Endothelial cell of umbilical vein (primary cell): ENCODE measurements at regions not wholly inside any gene's neighbourhood (a gene's known extent, or its start where the extent isn't known, plus 50 kb on each side); places are given as distances from the start of the nearest gene placed in this dataset.

Source experiments
- BruUV-seq: library from RNA; stranded (reverse); fragments of 400-500 nt; replicated peaks from 2 replicates; lab custom pipeline; 2021; lab: Mats Ljungman, UMichigan
- CTCF ChIA-PET: fragments of 300-600, 350-600 bp; sonication (Branson Sonifier 250); formaldehyde crosslinking; loops from one replicate; lab custom pipeline; 2021; ENCODE audit warnings: antibody characterized with exemption, inconsistent platforms; lab: Charles Lee
- POLR2A ChIA-PET: fragments of 300-600, 350-600 bp; sonication (Branson Sonifier 250); formaldehyde crosslinking; loops from one replicate; lab custom pipeline; 2021; ENCODE audit warnings: antibody characterized with exemption, inconsistent platforms; lab: Charles Lee
- DNase-seq: peaks from one replicate; pipeline ENCODE4 v3.0.0-alpha.2; 2011; ENCODE audit warnings: low read depth, low spot score
- FAIRE-seq: peaks from 2 replicates; lab custom pipeline; 2011; peaks lifted over from hg19 to GRCh38; lab: Jason Lieb, UNC
- H2AFZ ChIP-seq: 2 replicates; pipeline ENCODE4 v1.6.0; 2012; ENCODE audit warnings: low read depth, low read length, control low read depth, inconsistent platforms
- H3K27ac ChIP-seq: 2 replicates; pipeline ENCODE4 v1.5.1; 2011; ENCODE audit warnings: low read depth, mild to moderate bottlenecking, control low read depth, low read length, moderate library complexity; ENCODE audit not compliant: insufficient read depth
- H3K27me3 ChIP-seq, 2 experiments: 2 replicates each; pipeline versions ENCODE4 v1.6.0 to v1.6.1; 2011; ENCODE audit warnings: low read length in 2 of 2, mixed read lengths in 1 of 2; ENCODE audit not compliant: control insufficient read depth in 2 of 2, insufficient read depth in 2 of 2
- H3K36me3 ChIP-seq, 2 experiments: 2 replicates in 1 of 2; 3 replicates in 1 of 2; pipeline ENCODE4 v1.5.1; 2011; ENCODE audit warnings: low read length in 2 of 2, mild to moderate bottlenecking in 1 of 2, moderate library complexity in 1 of 2; ENCODE audit not compliant: control insufficient read depth in 2 of 2, insufficient read depth in 2 of 2; ENCODE audit errors: extremely low read depth in 1 of 2
- H3K4me1 ChIP-seq: 3 replicates; pipeline ENCODE4 v1.5.1; 2011; ENCODE audit warnings: mild to moderate bottlenecking, low read length; ENCODE audit not compliant: control insufficient read depth, insufficient read depth; ENCODE audit errors: extremely low read depth
- H3K4me2 ChIP-seq: 2 replicates; pipeline ENCODE4 v1.6.1; 2011; ENCODE audit warnings: low read length, control low read depth, mixed read lengths; ENCODE audit not compliant: insufficient read depth
- H3K4me3 ChIP-seq, 3 experiments: fragments of 200-600 bp in 1 of 3; sonication (generic), shearing (Covaris generic) in 1 of 3; replicated peaks in 1 of 3; 2 replicates each; pipeline ENCODE4 v1.5.1; 2011 to 2016; ENCODE audit warnings: control low read depth in 3 of 3, low read length in 3 of 3, mild to moderate bottlenecking in 2 of 3, inconsistent platforms in 1 of 3, low read depth in 1 of 3, moderate library complexity in 1 of 3; ENCODE audit not compliant: insufficient read depth in 1 of 3
- H3K79me2 ChIP-seq: 2 replicates; pipeline ENCODE4 v1.6.0; 2012; ENCODE audit warnings: low read length, inconsistent platforms; ENCODE audit not compliant: control insufficient read depth, insufficient read depth
- H3K9ac ChIP-seq: replicated peaks from 2 replicates; pipeline ENCODE3; 2011; ENCODE audit warnings: low read length, control low read depth; ENCODE audit not compliant: insufficient read depth; ENCODE audit errors: extremely low read depth
- H3K9me1 ChIP-seq: replicated peaks from 3 replicates; pipeline ENCODE4 v1.6.0; 2011; ENCODE audit warnings: mild to moderate bottlenecking, low read length; ENCODE audit not compliant: control insufficient read depth, insufficient read depth; ENCODE audit errors: extremely low read depth
- H3K9me3 ChIP-seq: replicated peaks from 2 replicates; pipeline ENCODE4 v1.5.1; 2012; ENCODE audit warnings: low read length, inconsistent platforms; ENCODE audit not compliant: control insufficient read depth, insufficient read depth
- H4K20me1 ChIP-seq: replicated peaks from 2 replicates; pipeline ENCODE3; 2011; ENCODE audit warnings: mild to moderate bottlenecking, low read length; ENCODE audit not compliant: control insufficient read depth, insufficient read depth; ENCODE audit errors: extremely low read depth
- CTCF ChIP-seq, 2 donors: IDR thresholded peaks; 1 replicate in 1 of 2; 2 replicates in 1 of 2; pipeline ENCODE4 v1.5.1; 2011; ENCODE audit warnings: low read length in 2 of 2, mild to moderate bottlenecking in 2 of 2, moderate library complexity in 2 of 2, control low read depth in 1 of 2, inconsistent platforms in 1 of 2, low read depth in 1 of 2; ENCODE audit not compliant: insufficient read depth in 1 of 2; ENCODE audit errors: extremely low read depth in 1 of 2
- EZH2 ChIP-seq: IDR thresholded peaks from 2 replicates; pipeline ENCODE4 v1.6.1; 2012; ENCODE audit warnings: borderline replicate concordance, low read depth, mild to moderate bottlenecking, moderate library complexity, low read length, inconsistent platforms; ENCODE audit not compliant: severe bottlenecking
- GATA2 ChIP-seq: IDR thresholded peaks from 2 replicates; pipeline ENCODE4 v1.7.0; 2011; ENCODE audit warnings: low read depth, mild to moderate bottlenecking, moderate library complexity, mixed read lengths, low read length; ENCODE audit not compliant: insufficient read length, insufficient read depth
- JUN ChIP-seq: IDR thresholded peaks from 2 replicates; pipeline ENCODE4 v1.6.1; 2011; ENCODE audit warnings: borderline replicate concordance, low read depth; ENCODE audit not compliant: insufficient read length, insufficient read depth
- MAX ChIP-seq: IDR thresholded peaks from 2 replicates; pipeline ENCODE4 v1.6.1; 2011; ENCODE audit not compliant: insufficient read depth, insufficient read length
- POLR2A ChIP-seq: IDR thresholded peaks from 2 replicates; pipeline ENCODE4 v1.6.1; 2012; ENCODE audit warnings: low read depth, mild to moderate bottlenecking, control low read depth, low read length
- POLR2AphosphoS5 ChIP-seq: IDR thresholded peaks from 2 replicates; pipeline ENCODE4 v1.6.1; 2012; ENCODE audit warnings: low read depth, mild to moderate bottlenecking, control low read depth, low read length, moderate library complexity; ENCODE audit not compliant: insufficient read depth
- dilution Hi-C: fragments of 300-500 bp; cut with MboI; formaldehyde crosslinking; loops from one replicate; pipeline ENCODE4 v1.15.0; 2019; ENCODE audit warnings: low sequenced_read_pairs; ENCODE audit not compliant: extremely low pct_ligation_motif_present
- intact Hi-C: fragments of 100-400 bp; cut with micrococcal nuclease; formaldehyde crosslinking; loops from one replicate; pipeline ENCODE4 v1.10.0; 2022

- POLR2A ChIA-PET: no interaction called here
- Histone ChIP-seq H3K9me3 (no peaks in the 10 kb centered on the region), H3K9ac (no peak overlapping the region), H3K4me1 (no peaks in the 10 kb centered on the region), H2AFZ (peak overlapping the region; percentile 57), H3K9me1 (no peaks in the 10 kb centered on the region), H3K79me2 (no peaks in the 10 kb centered on the region), H3K4me2 (no peak overlapping the region), H4K20me1 (no peaks in the 10 kb centered on the region), H3K36me3 (no peaks in the 10 kb centered on the region), H3K27me3 (no peaks in the 10 kb centered on the region), H3K4me3 (no peak overlapping the region), H3K27ac (no peak overlapping the region)
- FAIRE-seq: peak; percentile 70
- dilution Hi-C loops: no loop called here
- peak; percentile 33 for DNase-seq
- intact Hi-C loops: loop anchor here (1.0 kb wide), 3 partner anchors 80 to 314 kb away; no protein-coding TSS in a partner anchor
- CTCF ChIA-PET: interaction anchor here (0.6 to 3.5 kb wide), 12 partner anchors 9 to 313 kb away, joined by 3 to 48 read pairs (median 5); no protein-coding TSS in a partner anchor
- TF ChIP-seq GATA2 (no peak), POLR2AphosphoS5 (no peak), CTCF (IDR thresholded peaks at IDR 0.05; ENCODE audit: extremely low read depth in 1 of 2, insufficient read depth in 1 of 2, low read depth in 1 of 2, low read length in 2 of 2) (peak; percentile 10 to 38), POLR2A (no peak), JUN (no peak), EZH2 (no peak), MAX (no peak)
- no TSS peak for BruUV-seq
Measured at GRCh38 chr14:28294834-28295440, 471.6 kb upstream of the FOXG1 start.
